AG20443 (cell line): ENCODE measurements at regions not wholly inside any gene's neighbourhood (a gene's known extent, or its start where the extent isn't known, plus 50 kb on each side); places are given as distances from the start of the nearest gene placed in this dataset.
"Not testable (repeated sequence)": the region's sequence is repeated elsewhere in the genome, so short reads cannot be mapped to it uniquely, and the experiment has no call there.

Experiments
- DNase-seq: peaks from one replicate; pipeline ENCODE4 v3.0.0; 2012; ENCODE audit warnings: low spot score, mixed read lengths

GRCh38 chr3:181264486-181264885 is 274.9 kb upstream of the DNAJC19 start:
- no peak for DNase-seq

DNA sequence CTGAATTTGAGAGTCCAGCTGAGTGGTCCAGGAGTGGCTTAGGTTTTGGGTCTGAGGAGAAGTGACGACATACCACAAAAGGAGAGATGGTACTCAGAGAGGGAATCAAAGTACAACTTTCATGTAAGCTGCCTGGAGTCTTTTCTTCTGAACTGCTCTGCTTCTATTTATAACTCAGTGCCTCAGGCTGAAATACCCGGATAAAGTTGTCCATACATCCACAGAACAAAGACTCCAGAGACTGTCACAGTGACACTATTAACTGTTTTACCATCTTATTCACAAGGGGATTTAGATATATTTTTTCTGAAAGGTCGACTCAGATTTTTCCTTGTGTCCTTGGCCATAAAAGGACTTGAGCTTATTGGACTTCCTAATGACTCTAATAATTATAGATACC is 264.3 kb upstream of the DNAJC19 start:
- no peak for DNase-seq

DNA sequence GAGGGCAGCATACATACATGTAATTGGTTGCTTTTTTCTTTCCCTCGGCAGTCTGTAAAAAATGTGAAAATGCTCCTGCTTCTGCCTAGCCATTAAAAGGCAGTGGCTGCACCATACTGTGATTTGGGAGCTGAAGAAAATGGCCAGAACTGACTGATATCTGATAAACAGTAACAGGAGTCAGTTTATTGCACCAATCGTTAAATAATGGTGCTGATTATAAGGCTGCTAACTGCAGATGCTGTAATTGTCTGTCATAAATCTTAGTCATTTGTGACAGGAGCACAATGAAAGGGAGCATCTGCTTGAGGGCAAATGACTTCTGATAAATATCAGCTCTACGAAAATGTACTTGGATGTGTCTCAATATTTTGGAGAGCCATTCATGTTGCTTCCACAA is 263.1 kb upstream of the DNAJC19 start:
- no peak for DNase-seq

DNA sequence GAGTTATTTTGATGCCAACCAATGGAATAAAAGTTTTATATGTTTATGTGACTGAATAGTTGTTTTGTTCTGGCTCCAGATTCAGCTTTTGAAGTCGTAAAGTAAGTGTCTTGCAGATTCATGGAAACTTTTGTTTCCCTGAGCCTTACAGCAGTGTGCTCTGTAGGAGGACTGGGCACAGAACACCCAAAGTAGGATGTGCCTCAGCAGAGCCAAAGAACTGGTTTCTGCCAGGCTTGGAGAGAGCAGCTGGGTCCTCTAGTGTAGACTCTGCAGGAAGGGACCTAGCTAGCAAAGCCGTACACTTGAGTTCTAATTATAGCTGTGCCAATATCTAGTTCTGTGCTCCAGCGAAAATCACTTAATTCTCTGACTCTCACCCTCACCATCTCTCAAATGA is 261.2 kb upstream of the DNAJC19 start:
- no peak for DNase-seq

GRCh38 chr3:181239441-181239840 is 249.9 kb upstream of the DNAJC19 start:
- no peak for DNase-seq

DNA sequence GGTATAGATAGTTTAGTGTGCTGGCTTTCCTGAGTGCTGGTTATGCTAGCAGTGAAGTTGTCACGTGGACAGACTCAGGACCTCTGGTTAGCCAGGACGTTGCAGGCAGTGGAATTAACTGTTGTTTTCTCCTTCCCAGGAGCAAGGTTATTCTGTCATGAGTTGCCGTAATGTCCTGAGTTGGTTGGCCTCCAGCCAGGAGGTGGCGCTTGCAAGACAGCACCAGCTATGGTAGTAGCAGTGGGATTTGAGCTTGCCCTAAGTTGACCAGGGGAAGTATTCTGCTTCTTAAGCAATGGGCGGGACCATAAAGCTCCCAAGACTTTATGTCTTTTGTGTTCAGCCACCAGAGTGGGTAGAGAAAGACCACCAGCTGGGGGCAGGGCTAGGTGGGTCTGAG is 240.7 kb upstream of the DNAJC19 start:
- DNase-seq: no peak

DNA sequence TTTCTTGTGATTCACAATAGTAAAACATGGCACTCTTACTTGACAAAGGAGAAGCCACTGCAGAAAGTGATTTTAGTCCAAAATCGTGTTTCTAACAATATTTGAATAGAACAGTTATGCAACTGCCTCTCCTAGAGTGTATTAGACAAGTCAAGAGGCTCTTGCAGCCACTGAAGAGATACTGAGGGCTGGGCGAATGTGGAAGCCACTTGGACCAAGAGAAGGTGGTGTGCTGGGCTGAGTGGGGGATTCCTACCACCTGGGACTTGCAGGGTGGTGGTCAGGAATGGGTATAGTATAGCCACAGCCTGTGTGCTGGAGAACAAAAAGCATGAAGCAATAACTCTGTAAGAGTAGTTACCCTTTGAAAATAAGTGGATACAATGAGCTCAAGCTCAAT is 223.8 kb upstream of the DNAJC19 start:
- DNase-seq: no peak

GRCh38 chr3:181212271-181212670 is 222.7 kb upstream of the DNAJC19 start:
- no peak for DNase-seq

GRCh38 chr3:181210275-181210674 is 220.7 kb upstream of the DNAJC19 start:
- no peak for DNase-seq

- DNase-seq: no peak
Observed at GRCh38 chr3:181189556-181189955, 200.0 kb upstream of the DNAJC19 start.

- no peak for DNase-seq
Observed at GRCh38 chr3:181183764-181184163, 194.2 kb upstream of the DNAJC19 start.

DNA sequence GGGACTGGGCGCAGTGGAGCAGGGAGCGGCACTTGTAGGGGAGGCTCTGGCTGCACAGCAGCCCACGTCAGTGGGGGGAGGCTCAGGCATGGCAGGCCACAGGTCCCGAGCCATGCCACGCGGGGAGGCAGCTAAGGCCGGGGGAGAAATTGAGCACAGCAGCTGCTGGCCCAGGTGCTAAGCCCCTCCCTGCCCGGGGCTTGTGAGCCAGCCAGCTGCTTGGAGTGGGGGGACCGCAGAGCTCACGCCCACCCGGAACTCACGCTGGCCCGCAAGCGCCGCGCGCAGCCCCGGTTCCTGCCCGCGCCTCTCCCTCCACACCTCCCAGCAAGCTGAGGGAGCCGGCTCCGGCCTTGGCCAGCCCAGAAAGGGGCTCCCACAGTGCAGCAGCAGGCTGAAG is 193.5 kb upstream of the DNAJC19 start:
- not testable (repeated sequence) for DNase-seq

- DNase-seq: no peak
Observed at GRCh38 chr3:181178991-181179390, 189.5 kb upstream of the DNAJC19 start.

- DNase-seq: peak; percentile 29
Observed at GRCh38 chr3:181176601-181177000, 187.1 kb upstream of the DNAJC19 start.

DNA sequence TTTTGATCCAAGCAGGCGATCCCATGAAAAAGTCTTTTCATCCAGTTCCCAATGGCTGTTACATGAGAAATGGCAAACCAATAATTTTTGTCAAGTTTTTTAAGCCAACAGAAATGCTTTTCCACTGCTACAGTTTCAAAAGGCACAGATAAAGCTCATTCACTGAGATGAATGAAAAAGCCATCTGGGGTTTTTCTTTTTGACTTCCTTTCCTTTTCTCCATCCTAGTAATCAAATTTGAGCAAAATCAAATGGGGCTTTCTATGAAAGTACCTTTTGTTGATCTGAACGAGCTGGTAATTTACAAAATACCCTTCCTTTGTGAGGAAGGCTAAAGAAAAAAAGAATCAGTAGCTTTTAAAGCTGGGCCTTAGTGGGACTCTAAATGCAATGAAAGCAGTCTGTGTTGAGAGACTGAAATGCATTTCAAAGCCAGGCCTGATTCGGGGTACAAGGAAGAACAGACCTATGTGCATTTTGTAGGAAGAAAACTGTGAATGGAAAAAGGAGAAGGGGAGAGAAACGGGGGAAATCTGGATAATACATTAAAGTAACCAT is 185.2 kb upstream of the DNAJC19 start:
- no peak for DNase-seq

GRCh38 chr3:181174022-181174421 is 184.5 kb upstream of the DNAJC19 start:
- no peak for DNase-seq

DNA sequence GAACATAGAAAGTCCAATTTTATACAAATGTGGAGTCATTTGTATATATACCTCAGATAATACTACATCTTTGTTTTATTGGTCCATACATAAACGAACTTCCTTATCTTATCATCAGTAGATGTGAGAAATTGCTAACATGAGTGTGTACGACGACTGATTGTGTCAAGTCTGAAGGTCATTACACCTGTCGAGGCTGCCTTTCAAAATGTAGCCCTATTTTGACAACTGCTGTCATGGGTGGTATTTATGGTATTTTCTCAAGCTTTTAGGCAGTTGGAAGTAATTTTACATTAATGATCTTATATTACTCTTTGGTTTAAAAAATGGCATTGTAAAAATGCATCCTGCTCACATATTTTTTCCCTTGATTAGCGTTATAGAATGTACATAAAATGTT is 183.7 kb upstream of the DNAJC19 start:
- no peak for DNase-seq

- no peak for DNase-seq
Observed at GRCh38 chr3:181134873-181135272, 145.3 kb upstream of the DNAJC19 start.

GRCh38 chr3:181133832-181134231 is 144.3 kb upstream of the DNAJC19 start:
- no peak for DNase-seq

GRCh38 chr3:181105646-181106045 is 116.1 kb upstream of the DNAJC19 start:
- DNase-seq: no peak

DNA sequence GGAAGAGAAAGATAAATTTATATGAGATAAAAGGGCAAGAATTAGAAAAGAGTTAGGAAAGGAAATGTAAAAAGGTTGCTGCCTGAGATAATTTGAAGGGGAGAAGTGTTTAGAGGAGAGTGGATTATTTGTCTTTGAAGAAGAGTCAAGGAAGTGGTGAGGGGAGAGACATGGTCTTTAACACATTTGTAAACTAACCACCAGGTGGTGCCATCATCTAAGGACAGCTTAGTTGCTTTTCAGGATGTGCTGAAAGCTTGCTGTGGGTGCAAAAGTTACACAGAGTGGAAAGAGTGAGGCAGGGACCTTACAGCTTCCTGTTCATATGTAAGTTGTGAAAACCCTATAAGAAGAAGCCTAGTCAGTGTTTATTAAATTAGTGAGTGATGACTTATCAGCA is 114.1 kb upstream of the DNAJC19 start:
- DNase-seq: no peak

DNA sequence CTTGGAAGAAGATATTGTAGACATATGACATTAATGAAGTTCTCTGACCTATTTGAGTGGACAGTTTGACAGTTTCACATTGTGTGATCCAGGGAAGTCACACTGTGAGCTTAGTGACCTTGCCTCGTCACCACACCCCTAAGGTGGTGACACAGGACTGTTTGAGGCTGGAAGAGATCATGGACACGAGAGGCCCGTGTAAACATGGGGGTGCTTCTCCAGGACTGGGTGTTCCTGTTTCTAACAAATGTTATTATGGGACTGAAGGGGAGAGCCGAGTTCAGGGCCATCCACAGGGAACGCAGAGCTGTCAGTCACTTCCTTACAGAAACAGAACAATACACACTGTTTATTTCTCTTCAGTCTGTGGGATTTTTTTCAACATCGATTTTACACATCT is 96.5 kb upstream of the DNAJC19 start:
- no peak for DNase-seq

GRCh38 chr3:181081930-181082329 is 92.4 kb upstream of the DNAJC19 start:
- no peak for DNase-seq

GRCh38 chr3:181076558-181076957 is 87.0 kb upstream of the DNAJC19 start:
- DNase-seq: no peak

DNA sequence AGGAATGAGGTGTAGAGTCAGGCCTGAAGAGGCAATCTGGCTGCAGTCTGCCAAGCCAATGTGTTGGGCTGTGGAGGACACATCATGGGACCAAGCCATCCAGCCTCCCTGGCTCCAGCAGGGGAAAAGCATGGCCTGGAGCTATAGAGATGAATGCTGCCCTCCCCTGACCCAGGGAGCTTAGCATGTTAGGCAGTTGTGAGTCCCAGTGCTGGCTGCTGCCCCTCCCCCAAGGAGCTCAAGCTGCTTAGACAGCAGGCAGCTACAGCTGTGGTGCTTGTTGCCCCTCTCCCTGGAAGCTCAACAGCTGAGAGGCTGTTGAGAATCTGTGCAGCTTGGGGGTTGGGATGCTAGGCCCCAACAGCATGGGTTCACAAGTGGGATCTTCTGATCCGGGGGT is 85.6 kb upstream of the DNAJC19 start:
- no peak for DNase-seq
